ENCODE measurements at regions not wholly inside any gene's neighbourhood (a gene's known extent, or its start where the extent isn't known, plus 50 kb on each side); places are given as distances from the start of the nearest gene placed in this dataset. TPM values are rescaled to one million over a fixed set of nuclear protein-coding genes. Genes with fewer than 3 reads are reported as not detected.

DNA sequence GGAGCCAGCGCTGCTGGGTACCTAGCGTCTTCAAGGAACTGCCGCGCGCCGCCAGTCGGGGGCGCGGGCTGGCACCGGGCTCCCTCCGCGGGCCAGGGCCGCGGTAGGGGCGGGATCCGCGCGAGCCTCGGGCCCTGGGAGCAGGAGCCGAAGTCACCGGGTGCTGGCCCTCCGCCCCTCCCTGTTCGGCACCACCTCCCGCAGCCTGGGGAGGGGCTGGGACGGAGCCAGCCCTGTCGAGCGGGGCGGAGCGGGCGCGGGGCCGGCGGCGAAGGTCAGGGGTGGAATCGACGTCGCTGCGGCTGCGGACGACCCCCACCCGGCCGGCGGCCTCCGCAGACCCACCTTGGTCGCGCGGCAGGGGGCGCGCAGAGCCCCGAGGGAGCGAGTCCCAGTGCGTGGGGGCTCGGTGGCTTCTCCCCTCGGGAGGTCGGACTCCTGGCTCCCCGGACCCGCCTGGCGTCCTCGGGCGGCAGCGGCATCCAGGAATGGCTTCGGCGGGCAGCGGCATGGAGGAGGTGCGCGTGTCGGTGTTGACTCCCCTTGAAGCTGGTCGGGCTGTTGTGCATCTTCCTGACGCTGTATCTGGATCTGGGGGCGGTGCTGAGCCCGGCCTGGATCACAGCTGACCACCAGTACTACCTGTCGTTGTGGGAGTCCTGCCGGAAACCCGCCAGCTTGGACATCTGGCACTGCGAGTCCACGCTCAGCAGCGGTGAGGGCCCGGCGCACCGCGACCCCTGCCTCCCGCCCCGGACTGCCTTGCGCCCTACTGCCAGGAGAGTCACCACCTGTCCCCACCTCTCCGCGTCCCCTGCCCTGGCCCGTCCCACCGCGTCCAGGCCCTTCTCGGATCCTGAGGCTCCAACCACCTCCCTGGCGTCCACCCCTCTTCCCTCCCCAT lies 50.5 kb upstream of the FAM47C start:
- peak overlapping the region in 1 of 3 donors; percentile 6 for H3K4me3 ChIP-seq (ENCODE audit: low read length in 3 of 3)
- no peak overlapping the region for H3K9ac ChIP-seq (ENCODE audit: low read depth in 1 of 3, low read length in 3 of 3)
- no peaks in the 10 kb centered on the region for H3K9me3 ChIP-seq (ENCODE audit: control insufficient read depth in 3 of 3, low read length in 3 of 3)
- H3K36me3 ChIP-seq (ENCODE audit: control insufficient read depth in 3 of 3, insufficient read depth in 3 of 3, low read length in 3 of 3) = no peaks in the 10 kb centered on the region
- no peak overlapping the region for H3K27ac ChIP-seq (ENCODE audit: low read depth, low read length)
- H3K4me1 ChIP-seq (ENCODE audit: control insufficient read depth in 3 of 3, insufficient read depth in 3 of 3, low read length in 3 of 3) = no peaks in the 10 kb centered on the region
- H3K27me3 ChIP-seq (ENCODE audit: control insufficient read depth in 3 of 3, insufficient read depth in 3 of 3, low read length in 3 of 3) = peaks cover 0 to 16% (median 2%) of the 10 kb centered on the region in 3 donors

Small RNAs in the stretch of these regions (small RNA-seq; reads per million reads assigned to genes)
- gene BX842568.4 = not detected

Measured in skeletal muscle tissue (tissue), 4 donors.